ENCODE measurements at regions not wholly inside any gene's neighbourhood (a gene's known extent, or its start where the extent isn't known, plus 50 kb on each side); places are given as distances from the start of the nearest gene placed in this dataset.

- no peak for TF ChIP-seq CTCF (conservative IDR thresholded peaks at IDR 0.05)
- H3K27ac Mint-ChIP-seq (ENCODE audit: unreplicated experiment) = no peak overlapping the region
Measured at GRCh38 chr12:124489220-124489619, 78.2 kb downstream of the NCOR2 start.

GRCh38 chr12:124488520-124488919 is 78.9 kb downstream of the NCOR2 start:
- no peak overlapping the region for H3K4me3 Mint-ChIP-seq
- no peaks in the 10 kb centered on the region for H3K36me3 Mint-ChIP-seq (ENCODE audit: low read depth)
- TF ChIP-seq CTCF (conservative IDR thresholded peaks at IDR 0.05) = no peak
- H3K27me3 Mint-ChIP-seq (ENCODE audit: low read depth) = no peaks in the 10 kb centered on the region
- H3K4me1 Mint-ChIP-seq = peaks cover 29% of the 10 kb centered on the region
- no peaks in the 10 kb centered on the region for H3K9me3 Mint-ChIP-seq
- DNase-seq (ENCODE audit: low read depth, low spot score) = no peak
- H3K27ac Mint-ChIP-seq (ENCODE audit: unreplicated experiment) = no peak overlapping the region

More at GRCh38 chr12:124489220-124489619, 78.2 kb downstream of the NCOR2 start:
- Mint-ChIP-seq H3K27me3 (ENCODE audit: low read depth) (no peaks in the 10 kb centered on the region), H3K4me1 (peaks cover 36% of the 10 kb centered on the region), H3K36me3 (ENCODE audit: low read depth) (no peaks in the 10 kb centered on the region), H3K9me3 (no peaks in the 10 kb centered on the region), H3K4me3 (no peak overlapping the region)
- no peak for DNase-seq (ENCODE audit: low read depth, low spot score)

GRCh38 chr12:124487834-124488165 is 79.6 kb downstream of the NCOR2 start:
- DNase-seq (ENCODE audit: low read depth, low spot score) = no peak

GRCh38 chr12:124487066-124487833 is 80.2 kb downstream of the NCOR2 start:
- H3K4me1 Mint-ChIP-seq = peaks cover 20% of the 10 kb centered on the region
- H3K27ac Mint-ChIP-seq (ENCODE audit: unreplicated experiment) = no peak overlapping the region
- H3K36me3 Mint-ChIP-seq (ENCODE audit: low read depth) = no peaks in the 10 kb centered on the region
- no peak overlapping the region for H3K4me3 Mint-ChIP-seq
- H3K9me3 Mint-ChIP-seq = no peaks in the 10 kb centered on the region
- H3K27me3 Mint-ChIP-seq (ENCODE audit: low read depth) = no peaks in the 10 kb centered on the region
- DNase-seq (ENCODE audit: low read depth, low spot score) = no peak
- TF ChIP-seq CTCF (conservative IDR thresholded peaks at IDR 0.05) = no peak

More at GRCh38 chr12:124487834-124488165, 79.6 kb downstream of the NCOR2 start:
- no peaks in the 10 kb centered on the region for H3K27me3 Mint-ChIP-seq (ENCODE audit: low read depth)
- peaks cover 22% of the 10 kb centered on the region for H3K4me1 Mint-ChIP-seq
- peak overlapping the region; percentile 58 for H3K27ac Mint-ChIP-seq (ENCODE audit: unreplicated experiment)
- TF ChIP-seq CTCF (conservative IDR thresholded peaks at IDR 0.05) = no peak
- no peak overlapping the region for H3K4me3 Mint-ChIP-seq
- no peaks in the 10 kb centered on the region for H3K36me3 Mint-ChIP-seq (ENCODE audit: low read depth)
- H3K9me3 Mint-ChIP-seq = no peaks in the 10 kb centered on the region

GRCh38 chr12:124486346-124486963 is 81.0 kb downstream of the NCOR2 start:
- no peak for DNase-seq (ENCODE audit: low read depth, low spot score)
- H3K4me3 Mint-ChIP-seq = no peak overlapping the region
- peak overlapping the region; percentile 81 for H3K27ac Mint-ChIP-seq (ENCODE audit: unreplicated experiment)
- no peaks in the 10 kb centered on the region for H3K27me3 Mint-ChIP-seq (ENCODE audit: low read depth)
- H3K4me1 Mint-ChIP-seq = peaks cover 20% of the 10 kb centered on the region
- no peaks in the 10 kb centered on the region for H3K9me3 Mint-ChIP-seq
- TF ChIP-seq CTCF (conservative IDR thresholded peaks at IDR 0.05) = no peak
- peaks cover 4% of the 10 kb centered on the region for H3K36me3 Mint-ChIP-seq (ENCODE audit: low read depth)

Measured in neural crest cell (in vitro differentiated cells).